ENCODE measurements at regions not wholly inside any gene's neighbourhood (a gene's known extent, or its start where the extent isn't known, plus 50 kb on each side); places are given as distances from the start of the nearest gene placed in this dataset.

DNA sequence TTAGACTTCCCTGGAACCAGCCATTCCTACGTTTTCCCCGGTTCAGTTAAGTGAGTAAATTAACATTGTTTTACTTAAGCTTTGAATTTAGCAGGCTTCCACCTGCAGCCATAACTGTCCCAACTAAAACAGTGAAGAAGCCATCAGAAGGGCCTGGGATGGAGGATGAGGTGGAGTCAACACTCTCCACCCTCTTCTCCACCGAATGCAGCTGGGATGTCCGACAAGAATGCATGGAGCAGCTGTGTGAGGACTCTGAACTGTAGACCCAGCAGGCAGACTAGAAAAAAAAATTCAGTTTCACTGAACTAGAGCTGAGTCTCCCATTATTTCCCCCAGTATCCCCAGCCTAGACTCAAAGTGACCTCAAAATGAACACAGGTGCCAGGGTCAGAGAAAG is 114.8 kb downstream of the C16orf95 start:
- TF ChIP-seq, protein P1, sequence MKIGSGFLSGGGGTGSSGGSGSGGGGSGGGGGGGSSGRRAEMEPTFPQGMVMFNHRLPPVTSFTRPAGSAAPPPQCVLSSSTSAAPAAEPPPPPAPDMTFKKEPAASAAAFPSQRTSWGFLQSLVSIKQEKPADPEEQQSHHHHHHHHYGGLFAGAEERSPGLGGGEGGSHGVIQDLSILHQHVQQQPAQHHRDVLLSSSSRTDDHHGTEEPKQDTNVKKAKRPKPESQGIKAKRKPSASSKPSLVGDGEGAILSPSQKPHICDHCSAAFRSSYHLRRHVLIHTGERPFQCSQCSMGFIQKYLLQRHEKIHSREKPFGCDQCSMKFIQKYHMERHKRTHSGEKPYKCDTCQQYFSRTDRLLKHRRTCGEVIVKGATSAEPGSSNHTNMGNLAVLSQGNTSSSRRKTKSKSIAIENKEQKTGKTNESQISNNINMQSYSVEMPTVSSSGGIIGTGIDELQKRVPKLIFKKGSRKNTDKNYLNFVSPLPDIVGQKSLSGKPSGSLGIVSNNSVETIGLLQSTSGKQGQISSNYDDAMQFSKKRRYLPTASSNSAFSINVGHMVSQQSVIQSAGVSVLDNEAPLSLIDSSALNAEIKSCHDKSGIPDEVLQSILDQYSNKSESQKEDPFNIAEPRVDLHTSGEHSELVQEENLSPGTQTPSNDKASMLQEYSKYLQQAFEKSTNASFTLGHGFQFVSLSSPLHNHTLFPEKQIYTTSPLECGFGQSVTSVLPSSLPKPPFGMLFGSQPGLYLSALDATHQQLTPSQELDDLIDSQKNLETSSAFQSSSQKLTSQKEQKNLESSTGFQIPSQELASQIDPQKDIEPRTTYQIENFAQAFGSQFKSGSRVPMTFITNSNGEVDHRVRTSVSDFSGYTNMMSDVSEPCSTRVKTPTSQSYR (CRISPR knock-in tag; IDR thresholded peaks at IDR 0.05), result no peak
- TF ChIP-seq TCF7 (CRISPR knock-in tag; IDR thresholded peaks at IDR 0.05; ENCODE audit: low read depth), result no peak
- TF ChIP-seq CBFB (CRISPR knock-in tag; IDR thresholded peaks at IDR 0.05; ENCODE audit: low read depth), result no peak
- no peak for TF ChIP-seq ZNF532 (CRISPR knock-in tag; IDR thresholded peaks at IDR 0.05; ENCODE audit: borderline replicate concordance)
- no peak for TF ChIP-seq STAT6 (CRISPR knock-in tag; conservative IDR thresholded peaks at IDR 0.05; ENCODE audit: low read depth)
- no peak for TF ChIP-seq ZNF512 (CRISPR knock-in tag; IDR thresholded peaks at IDR 0.05; ENCODE audit: borderline replicate concordance)
- no peak for TF ChIP-seq ZNF396 (CRISPR knock-in tag; IDR thresholded peaks at IDR 0.05; ENCODE audit: borderline replicate concordance)
- no peak for TF ChIP-seq KAT7 (CRISPR knock-in tag; IDR thresholded peaks at IDR 0.05; ENCODE audit: borderline replicate concordance)
- Mint-ChIP-seq H3K27me3 (ENCODE audit: low read depth) (no peaks in the 10 kb centered on the region; the same call in 1 of the 2 replicates), H3K27ac (no peak overlapping the region), H3K9me3 (peaks cover 5% of the 10 kb centered on the region; the same call in 1 of the 2 replicates), H3K4me3 (no peak overlapping the region), H3K36me3 (no peaks in the 10 kb centered on the region), H3K4me1 (peaks cover 21% of the 10 kb centered on the region)
- ChIA-PET POLR2A (no interaction called here), CTCF (interaction anchor here (1.3 to 3.2 kb wide), 7 partner anchors 13 to 185 kb away, joined by 5 to 39 read pairs (median 10); no protein-coding TSS in a partner anchor)
- ATAC-seq (no peak), DNase-seq (ENCODE audit: low spot score) (no peak)

- peaks cover 24% of the 10 kb centered on the region for H3K4me1 Mint-ChIP-seq
- H3K4me3 Mint-ChIP-seq, result no peak overlapping the region
- ATAC-seq (peak; percentile 90), DNase-seq (ENCODE audit: low spot score) (peak; percentile 86)
- no peaks in the 10 kb centered on the region for H3K36me3 Mint-ChIP-seq
- CTCF ChIA-PET, result interaction anchor here (0.6 to 3.2 kb wide), 23 partner anchors 11 to 868 kb away, joined by 3 to 39 read pairs (median 3); no protein-coding TSS in a partner anchor
- TF ChIP-seq ZNF232 (CRISPR knock-in tag; IDR thresholded peaks at IDR 0.05) (0 out of 2 replicates have a peak, but pooled peaks have one; percentile 36), SMAD3 (CRISPR knock-in tag; IDR thresholded peaks at IDR 0.05; ENCODE audit: borderline replicate concordance) (0 out of 2 replicates have a peak, but pooled peaks have one; percentile 45), CTCF (IDR thresholded peaks at IDR 0.05) (peak; percentile 72), ZNF219 (CRISPR knock-in tag; IDR thresholded peaks at IDR 0.05; ENCODE audit: borderline replicate concordance) (no peak), ZNF263 (CRISPR knock-in tag; IDR thresholded peaks at IDR 0.05; ENCODE audit: low read depth) (peak; percentile 83; the same call in 1 of the 2 replicates)
- H3K9me3 Mint-ChIP-seq, result peaks cover 5% of the 10 kb centered on the region; the same call in 1 of the 2 replicates
- POLR2A ChIA-PET, result no interaction called here
- peak overlapping the region; percentile 18; the same call in 1 of the 2 replicates for H3K27ac Mint-ChIP-seq
- no peaks in the 10 kb centered on the region; the same call in 1 of the 2 replicates for H3K27me3 Mint-ChIP-seq (ENCODE audit: low read depth)
These were observed 114.0 kb downstream of the C16orf95 start for GRCh38 chr16:87203060-87203656.
